ENCODE measurements at regions not wholly inside any gene's neighbourhood (a gene's known extent, or its start where the extent isn't known, plus 50 kb on each side); places are given as distances from the start of the nearest gene placed in this dataset.

DNA sequence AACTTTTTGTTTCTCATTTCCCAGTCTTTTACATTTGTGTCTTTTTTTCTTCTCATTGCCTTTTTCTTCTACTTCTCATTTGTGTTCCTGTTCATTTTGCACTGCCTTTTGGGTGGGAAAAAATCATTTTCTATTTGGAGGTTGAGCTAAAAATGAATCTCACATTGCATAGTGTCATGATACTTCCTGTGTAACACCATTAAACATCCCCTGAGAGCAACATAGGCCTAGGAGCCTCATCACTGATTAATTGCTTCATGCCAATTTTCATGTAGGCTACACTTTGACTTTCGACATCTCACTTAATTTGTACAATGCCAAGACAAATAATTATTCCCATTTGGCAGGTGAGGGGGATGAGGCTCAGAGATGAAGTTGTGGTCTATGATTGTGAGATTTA lies 279.2 kb downstream of the EDEM1 start:
- TF ChIP-seq, protein P1, sequence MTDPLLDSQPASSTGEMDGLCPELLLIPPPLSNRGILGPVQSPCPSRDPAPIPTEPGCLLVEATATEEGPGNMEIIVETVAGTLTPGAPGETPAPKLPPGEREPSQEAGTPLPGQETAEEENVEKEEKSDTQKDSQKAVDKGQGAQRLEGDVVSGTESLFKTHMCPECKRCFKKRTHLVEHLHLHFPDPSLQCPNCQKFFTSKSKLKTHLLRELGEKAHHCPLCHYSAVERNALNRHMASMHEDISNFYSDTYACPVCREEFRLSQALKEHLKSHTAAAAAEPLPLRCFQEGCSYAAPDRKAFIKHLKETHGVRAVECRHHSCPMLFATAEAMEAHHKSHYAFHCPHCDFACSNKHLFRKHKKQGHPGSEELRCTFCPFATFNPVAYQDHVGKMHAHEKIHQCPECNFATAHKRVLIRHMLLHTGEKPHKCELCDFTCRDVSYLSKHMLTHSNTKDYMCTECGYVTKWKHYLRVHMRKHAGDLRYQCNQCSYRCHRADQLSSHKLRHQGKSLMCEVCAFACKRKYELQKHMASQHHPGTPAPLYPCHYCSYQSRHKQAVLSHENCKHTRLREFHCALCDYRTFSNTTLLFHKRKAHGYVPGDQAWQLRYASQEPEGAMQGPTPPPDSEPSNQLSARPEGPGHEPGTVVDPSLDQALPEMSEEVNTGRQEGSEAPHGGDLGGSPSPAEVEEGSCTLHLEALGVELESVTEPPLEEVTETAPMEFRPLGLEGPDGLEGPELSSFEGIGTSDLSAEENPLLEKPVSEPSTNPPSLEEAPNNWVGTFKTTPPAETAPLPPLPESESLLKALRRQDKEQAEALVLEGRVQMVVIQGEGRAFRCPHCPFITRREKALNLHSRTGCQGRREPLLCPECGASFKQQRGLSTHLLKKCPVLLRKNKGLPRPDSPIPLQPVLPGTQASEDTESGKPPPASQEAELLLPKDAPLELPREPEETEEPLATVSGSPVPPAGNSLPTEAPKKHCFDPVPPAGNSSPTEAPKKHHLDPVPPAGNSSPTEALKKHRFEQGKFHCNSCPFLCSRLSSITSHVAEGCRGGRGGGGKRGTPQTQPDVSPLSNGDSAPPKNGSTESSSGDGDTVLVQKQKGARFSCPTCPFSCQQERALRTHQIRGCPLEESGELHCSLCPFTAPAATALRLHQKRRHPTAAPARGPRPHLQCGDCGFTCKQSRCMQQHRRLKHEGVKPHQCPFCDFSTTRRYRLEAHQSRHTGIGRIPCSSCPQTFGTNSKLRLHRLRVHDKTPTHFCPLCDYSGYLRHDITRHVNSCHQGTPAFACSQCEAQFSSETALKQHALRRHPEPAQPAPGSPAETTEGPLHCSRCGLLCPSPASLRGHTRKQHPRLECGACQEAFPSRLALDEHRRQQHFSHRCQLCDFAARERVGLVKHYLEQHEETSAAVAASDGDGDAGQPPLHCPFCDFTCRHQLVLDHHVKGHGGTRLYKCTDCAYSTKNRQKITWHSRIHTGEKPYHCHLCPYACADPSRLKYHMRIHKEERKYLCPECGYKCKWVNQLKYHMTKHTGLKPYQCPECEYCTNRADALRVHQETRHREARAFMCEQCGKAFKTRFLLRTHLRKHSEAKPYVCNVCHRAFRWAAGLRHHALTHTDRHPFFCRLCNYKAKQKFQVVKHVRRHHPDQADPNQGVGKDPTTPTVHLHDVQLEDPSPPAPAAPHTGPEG (CRISPR knock-in tag; IDR thresholded peaks at IDR 0.05) = no peak
- TF ChIP-seq MBNL3 (CRISPR knock-in tag; conservative IDR thresholded peaks at IDR 0.05) = no peak
- TF ChIP-seq ZNF18 (CRISPR knock-in tag; IDR thresholded peaks at IDR 0.05; ENCODE audit: insufficient replicate concordance) = no peak
- TF ChIP-seq ASH2L (IDR thresholded peaks at IDR 0.05; ENCODE audit: insufficient read length, low read depth, low read length) = no peak
- no peak for TF ChIP-seq MXI1 (IDR thresholded peaks at IDR 0.05; ENCODE audit: borderline replicate concordance, low read depth, low read length)
- TF ChIP-seq JUN (CRISPR knock-in tag; IDR thresholded peaks at IDR 0.05) = no peak
- no peak for TF ChIP-seq ARNT (IDR thresholded peaks at IDR 0.05)
- TF ChIP-seq ZNF350 (CRISPR knock-in tag; IDR thresholded peaks at IDR 0.05; ENCODE audit: borderline replicate concordance, low read depth) = no peak
- no peak for TF ChIP-seq HNRNPLL (IDR thresholded peaks at IDR 0.05; ENCODE audit: low read depth, low read length, poor library complexity, severe bottlenecking)
- TF ChIP-seq PPARG (CRISPR knock-in tag; conservative IDR thresholded peaks at IDR 0.05) = no peak
- no peak for TF ChIP-seq SUZ12 (IDR thresholded peaks at IDR 0.05; ENCODE audit: low read depth, low read length)
- TF ChIP-seq STAT6 (CRISPR knock-in tag; IDR thresholded peaks at IDR 0.05; ENCODE audit: borderline replicate concordance) = no peak
- TF ChIP-seq, protein P2, sequence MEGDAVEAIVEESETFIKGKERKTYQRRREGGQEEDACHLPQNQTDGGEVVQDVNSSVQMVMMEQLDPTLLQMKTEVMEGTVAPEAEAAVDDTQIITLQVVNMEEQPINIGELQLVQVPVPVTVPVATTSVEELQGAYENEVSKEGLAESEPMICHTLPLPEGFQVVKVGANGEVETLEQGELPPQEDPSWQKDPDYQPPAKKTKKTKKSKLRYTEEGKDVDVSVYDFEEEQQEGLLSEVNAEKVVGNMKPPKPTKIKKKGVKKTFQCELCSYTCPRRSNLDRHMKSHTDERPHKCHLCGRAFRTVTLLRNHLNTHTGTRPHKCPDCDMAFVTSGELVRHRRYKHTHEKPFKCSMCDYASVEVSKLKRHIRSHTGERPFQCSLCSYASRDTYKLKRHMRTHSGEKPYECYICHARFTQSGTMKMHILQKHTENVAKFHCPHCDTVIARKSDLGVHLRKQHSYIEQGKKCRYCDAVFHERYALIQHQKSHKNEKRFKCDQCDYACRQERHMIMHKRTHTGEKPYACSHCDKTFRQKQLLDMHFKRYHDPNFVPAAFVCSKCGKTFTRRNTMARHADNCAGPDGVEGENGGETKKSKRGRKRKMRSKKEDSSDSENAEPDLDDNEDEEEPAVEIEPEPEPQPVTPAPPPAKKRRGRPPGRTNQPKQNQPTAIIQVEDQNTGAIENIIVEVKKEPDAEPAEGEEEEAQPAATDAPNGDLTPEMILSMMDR (CRISPR knock-in tag; IDR thresholded peaks at IDR 0.05) = no peak
- no peak for TF ChIP-seq ZSCAN30 (CRISPR knock-in tag; IDR thresholded peaks at IDR 0.05)
